NCI-H1105 treated with DMSO at 0.1 percent for 48 hours (cell line): ENCODE measurements at regions not wholly inside any gene's neighbourhood (a gene's known extent, or its start where the extent isn't known, plus 50 kb on each side); places are given as distances from the start of the nearest gene placed in this dataset.

Experiments
- DNase-seq: peaks from one replicate; lab custom pipeline; 2025; lab: John Stamatoyannopoulos, UW

DNA sequence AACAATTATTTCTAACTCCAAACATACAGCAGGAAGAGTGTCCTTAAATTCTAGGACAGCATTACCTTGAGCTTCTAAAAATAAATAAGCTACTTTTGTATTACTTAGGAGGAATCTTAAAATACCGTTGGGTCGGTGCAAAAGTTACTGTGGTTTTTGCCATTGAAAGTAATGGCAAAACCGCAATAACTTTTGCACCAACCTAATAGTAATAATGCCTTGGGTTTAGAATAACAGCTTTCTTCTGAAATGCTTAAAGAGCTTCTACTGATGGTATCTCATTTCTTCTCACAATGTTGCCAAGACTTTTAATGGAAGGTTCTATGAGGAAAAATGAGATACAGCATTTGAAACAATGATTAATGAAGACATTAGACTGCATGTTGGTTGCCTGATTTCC, 179.9 kb downstream of the SEC16B start:
- DNase-seq, result no peak

DNA sequence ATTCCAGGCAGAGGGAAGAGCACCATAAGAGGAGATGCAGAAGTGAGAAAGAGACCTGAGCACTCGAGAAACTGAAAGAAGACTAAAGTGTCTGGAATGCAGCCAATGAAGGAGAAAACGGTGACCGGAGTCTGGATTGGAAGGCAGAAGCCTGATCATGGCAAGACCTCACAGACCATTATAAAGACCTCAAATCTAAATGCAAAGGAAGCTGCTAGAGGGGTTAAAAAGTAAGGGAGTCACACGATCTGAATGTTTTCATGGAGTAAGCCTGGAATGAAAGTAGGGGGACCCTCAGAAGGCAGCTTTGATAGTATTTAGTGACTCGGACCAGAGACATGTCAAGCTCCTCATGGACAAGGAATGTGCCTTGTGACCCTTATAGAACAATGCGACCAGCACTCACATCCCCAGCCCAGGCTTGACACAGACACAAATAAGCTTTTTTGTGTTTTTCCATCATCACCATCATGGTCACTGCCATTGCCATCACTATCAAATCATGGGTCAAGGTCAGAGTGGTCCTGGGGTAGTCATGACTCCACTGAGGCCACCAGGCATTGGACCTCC, 183.6 kb downstream of the SEC16B start:
- DNase-seq, result no peak

DNA sequence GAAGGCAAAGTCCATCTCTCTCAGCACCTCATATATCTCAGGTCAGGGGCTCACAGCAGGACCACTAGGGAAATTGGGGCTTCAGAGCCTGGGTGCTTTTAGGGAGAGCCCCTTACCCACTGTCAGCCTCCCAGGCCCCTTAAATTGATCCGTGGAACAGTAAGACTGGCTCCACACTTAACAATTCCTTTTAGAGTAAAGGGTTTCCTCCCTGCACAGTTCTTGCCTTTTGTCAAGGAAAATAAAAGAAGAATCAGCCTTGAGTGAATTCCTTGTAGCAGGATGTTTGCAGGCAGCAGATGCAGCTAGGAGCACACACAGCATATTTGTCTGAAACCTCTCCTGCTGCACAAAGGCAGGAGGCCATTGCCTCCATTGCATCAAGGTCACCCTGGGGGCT, 184.9 kb downstream of the SEC16B start:
- DNase-seq, result no peak

DNA sequence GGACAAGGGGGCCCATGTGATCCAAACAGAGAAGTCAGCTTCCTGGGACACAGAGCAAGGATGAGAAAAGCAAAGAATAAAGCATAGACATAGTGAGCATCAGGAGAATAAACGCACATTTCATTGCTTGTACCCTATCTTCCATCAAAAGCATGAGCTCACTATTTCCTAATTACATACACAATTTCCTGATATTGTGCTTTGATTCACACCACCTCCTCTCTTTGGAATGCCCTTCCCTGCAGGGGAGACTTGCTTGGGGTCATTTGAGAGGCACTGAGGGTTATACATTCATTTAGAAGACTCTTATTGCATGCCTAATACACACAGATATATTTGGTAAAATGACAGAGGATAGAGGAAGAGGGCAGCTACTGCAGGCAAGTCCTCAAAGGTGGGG, 185.4 kb downstream of the SEC16B start:
- DNase-seq, result no peak

DNA sequence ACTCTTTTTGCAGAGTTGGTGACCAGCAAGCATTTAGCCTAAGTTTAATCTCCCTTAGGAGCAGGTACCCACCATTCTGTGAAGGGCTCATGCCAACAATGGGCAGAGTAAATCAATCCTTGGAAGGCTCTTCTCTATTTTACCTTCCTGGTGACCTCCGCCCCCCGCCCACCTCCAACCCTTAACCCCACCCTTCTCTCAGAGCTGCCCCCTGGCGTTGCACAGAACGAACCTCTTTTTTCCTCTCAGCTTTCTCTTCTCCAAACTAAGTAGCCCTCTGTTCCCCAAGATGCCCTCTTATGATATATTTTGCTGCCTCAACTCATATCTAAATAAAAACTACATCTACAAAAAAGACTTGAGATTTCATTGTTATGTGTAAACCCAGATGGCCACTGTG, 186.8 kb downstream of the SEC16B start:
- no peak for DNase-seq

DNA sequence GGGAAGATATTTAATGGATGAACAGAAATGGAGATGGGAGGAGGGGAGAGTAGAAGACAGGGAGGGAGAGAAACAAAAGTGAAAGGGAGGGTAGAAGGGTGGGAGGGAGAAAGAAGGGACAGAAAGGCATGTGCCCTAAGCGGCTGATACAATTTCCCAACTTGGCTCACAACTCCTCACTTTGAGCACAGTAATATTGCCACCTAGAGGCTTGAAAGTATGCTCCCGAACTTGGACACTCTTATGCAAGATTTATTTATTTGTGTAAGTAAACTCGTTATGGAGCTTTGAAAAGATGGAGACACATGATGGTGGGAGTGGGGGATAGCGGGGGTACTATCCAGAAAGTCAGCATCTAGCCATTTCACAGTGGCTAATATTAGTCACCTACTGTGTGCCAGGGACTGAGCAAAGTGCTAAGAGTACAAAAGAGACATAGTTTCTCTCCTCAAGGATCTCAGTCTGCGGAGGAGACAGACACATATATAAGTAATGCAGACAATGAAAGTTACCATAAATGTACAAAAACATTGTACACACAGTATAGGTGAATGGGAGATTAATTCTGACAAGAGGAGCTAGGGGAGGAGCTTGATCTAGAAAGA, 189.7 kb downstream of the SEC16B start:
- DNase-seq, result peak; percentile 69

DNA sequence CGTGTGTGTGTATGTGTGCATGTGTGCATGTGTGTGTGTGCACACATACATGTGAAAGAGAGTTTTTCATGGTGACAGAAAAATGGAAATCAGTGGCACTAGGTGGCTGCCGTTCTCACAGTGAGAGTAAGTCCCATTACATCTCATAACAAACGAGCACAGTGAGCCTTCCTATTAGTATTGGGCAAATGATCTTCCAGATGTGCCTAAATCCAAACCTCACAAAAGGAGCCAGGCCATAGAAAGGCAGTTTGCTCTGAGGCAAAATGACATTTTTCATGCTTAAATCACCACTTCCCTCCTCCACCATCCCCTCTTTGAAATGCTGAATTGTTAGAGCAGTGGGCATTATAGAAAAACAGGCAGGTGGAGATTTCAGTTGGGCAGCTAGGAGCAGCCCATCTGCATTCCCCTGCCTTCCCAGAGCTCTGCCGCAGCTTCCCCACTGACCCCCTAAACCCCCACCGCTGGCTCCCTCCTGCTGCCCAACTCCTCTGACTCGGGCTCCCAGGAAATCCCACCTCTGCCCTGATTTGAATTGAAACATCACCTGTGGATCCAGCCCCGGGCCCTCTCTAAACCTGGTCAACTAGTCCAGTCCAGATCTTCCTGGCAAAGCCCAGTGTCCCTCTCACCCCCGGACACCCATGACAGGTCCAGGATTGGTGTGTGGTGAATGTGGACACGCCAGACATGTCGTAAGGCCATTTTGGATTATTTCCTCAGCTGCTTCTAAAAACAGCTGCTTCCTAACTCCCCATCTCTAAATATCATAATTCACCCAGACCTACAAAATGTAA, 190.5 kb downstream of the SEC16B start:
- no peak for DNase-seq

DNA sequence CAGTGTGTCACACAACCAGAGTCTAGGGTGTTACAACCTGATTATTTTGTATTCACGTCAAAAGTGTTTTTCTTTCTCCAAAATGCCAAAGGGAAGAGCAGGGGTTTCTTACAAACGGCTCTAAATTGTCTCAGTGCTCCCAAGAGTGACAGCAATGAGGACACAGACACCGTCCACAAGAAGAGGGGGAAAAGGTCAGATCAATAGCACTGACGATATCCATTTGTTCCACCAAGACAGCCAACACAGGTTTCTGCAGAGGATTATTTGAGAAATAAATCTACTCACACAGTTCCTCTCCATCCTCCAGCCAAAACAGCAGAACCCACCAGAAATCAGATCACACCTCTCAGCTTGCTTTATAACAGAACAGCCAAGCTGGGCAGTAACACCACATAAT, 193.9 kb downstream of the SEC16B start:
- no peak for DNase-seq

DNA sequence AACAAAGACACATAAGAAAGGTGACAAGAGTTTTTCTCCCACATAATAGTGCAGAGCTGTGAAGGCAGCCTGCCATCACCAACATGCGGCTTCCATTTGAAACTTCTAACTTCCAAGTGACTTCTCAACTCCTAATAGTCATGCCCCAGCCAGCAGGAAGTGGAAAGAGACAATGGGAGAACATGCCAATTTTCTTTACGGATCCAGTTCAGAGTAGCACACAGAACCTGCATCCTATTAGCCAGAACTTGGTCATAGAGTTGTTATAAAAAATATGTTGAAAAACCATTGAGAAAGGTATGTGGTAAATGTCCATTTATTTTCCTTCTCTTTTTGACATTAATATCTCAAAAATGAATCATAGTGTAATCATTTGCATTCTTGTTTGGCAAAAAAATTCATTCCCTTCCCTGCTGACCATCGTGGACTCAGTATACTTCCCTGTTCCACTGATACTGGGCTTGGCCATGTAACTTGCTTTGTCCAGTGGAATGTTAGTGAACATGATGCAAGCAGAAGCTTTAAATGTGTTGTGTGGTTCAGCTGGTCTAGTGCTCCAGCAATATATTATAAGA, 197.4 kb downstream of the SEC16B start:
- no peak for DNase-seq

DNA sequence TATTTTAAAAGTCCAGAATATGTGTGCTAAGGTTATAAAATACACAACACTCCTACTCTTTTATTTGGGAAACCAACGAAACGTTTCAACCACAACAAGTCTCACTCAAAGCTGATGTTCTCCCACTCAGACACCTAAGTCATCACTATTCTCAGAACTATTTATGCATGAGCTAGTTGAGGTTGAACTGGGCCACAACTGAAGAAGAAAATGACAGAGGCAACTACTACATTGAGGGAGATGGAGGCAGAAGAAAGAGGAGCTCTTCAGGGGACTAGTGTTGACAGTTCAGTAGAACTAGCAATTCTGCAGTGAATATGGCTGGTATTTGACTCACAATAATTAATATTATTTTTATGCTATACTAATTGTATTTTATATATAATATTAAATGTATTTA, 198.2 kb downstream of the SEC16B start:
- no peak for DNase-seq

DNA sequence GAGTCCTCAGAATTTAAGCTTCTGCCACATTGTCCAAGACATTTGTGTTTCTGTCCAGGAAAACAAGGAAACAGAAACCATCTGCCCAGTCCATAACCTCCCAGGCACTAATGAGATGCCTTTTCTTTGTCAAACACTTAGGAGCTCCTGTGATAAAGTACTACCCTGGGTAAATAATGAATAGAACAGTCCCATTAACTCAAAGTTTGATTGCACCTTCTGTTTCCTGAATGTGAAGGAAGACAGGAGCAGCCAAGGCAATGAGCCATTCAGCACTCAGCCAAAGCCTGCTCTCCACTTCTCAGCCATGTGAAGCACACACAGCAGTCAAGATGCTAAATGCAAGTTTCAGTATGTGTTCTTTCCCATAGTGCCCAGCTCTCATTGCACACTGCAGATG, 199.8 kb downstream of the SEC16B start:
- peak; percentile 45 for DNase-seq

DNA sequence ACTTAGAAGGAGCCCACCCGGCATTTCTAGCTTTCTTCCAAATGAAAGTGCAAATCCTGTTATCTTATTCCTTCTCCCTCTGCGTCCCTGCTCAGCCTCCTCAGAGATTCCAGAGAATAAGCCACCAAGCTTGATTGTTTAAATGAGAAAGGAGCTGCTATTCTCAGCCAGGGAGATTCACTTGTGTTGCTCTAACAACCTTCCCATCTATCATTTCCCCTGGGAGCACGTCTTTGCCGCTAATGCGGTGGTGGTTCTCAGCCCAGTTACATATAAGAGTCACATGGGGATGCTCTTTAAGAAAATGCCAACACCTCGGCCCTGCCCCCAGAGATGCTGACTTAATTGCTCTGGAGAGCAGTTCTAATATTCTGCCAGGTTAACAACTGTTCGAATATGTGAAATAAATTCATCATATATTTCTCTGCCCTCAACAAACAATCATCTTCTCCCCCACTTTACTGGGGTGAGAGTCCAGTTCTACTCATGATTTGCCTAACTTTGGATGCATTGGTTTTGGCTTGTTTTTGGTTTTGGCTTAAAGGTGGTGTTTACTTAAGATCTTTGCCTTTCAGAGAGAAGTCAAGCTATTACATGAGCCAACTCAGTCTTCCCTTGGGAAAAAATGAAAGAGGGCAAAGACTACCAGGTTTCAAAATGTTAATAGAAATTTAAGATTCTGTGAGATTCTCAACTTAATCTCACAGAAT, 213.9 kb downstream of the SEC16B start:
- no peak for DNase-seq

DNA sequence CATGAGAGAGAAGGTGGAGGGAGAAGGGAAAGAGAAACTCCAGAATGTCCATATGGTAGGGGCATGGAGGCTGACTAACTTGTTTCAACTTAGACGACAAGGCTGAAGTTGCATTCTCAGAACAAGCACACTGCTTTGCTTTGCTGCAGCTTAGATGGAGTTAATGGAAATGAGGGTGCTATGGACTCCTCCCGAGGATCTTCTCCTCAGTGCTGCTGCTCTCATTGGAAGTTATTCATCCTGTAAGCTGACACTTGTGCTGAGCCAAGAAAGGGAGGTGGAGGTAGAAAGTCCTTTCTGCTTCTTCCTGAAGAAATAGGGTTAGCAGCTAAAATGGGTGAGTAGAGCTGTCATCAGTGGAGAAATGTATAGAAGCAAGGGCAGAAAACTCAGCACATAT, 215.3 kb downstream of the SEC16B start:
- no peak for DNase-seq

DNA sequence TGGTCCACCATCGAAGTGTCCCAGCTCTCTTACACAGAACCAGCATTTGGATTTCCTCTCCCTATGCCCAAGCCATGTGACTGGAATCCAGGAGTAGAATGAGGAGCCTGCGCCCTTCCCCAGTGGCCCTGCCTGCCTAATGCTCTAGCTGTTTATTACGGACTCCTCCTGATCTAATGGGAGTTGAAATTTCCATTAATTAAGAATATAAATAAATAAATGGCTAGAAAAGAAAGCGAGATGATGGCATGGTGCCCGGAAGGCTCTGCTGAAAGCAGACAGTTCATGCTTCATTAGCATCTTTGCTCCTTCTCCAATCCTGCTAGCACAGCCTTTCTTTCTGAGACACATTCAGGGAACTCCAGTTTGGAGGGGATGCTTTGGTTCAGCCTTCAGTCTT, 216.2 kb downstream of the SEC16B start:
- DNase-seq, result peak; percentile 74

DNA sequence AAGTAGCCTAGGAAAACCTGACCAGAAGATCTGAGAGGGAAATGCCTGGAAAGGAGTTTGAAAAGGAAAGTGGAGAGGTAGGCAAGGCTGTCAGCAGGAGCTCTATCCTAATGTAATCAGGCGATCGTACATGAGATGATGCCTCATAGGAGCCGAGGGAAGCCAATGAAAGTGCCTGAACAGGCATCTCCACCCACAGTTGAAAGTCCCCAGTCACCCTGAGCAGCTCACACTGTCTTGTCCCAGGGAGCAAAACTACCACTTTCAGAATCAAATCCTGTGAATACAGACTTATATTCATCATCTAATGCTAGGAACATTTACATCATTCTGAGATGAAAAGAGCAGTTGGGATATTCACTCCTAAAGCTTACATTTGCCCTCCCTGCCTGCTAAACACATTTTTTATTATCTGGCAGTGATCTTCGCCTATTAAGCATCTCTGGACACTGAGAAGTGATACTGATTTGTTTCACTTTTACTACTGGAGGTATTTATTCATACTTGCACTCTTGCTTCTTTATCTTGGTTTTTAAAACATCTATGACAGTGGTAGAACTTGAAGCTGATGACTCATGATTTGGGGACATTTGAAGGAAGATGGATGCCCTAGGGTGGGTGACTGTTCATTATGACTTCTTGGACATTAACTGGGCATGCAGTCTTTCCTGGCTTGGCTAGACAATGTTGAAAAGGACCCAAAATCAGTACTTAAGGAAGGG, 221.6 kb downstream of the SEC16B start:
- DNase-seq, result no peak

DNA sequence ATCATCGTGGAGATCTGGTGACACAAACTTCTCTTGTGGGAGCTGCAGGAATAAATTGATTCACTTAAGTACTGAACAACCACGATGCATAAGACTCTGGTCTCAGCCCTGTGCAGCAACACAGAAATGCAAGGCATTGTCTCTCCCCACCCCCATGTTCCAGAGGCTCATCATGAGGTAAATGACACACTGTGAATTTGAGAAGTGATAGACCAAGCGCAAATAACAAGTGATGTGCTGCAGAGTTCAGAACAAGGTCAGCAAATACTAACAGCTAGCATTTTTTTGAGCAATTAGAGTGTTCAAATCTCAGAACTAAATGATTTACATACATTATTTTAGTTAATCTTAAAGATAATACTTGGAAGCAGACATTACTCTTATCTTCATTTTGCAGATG, 223.7 kb downstream of the SEC16B start:
- DNase-seq, result no peak

DNA sequence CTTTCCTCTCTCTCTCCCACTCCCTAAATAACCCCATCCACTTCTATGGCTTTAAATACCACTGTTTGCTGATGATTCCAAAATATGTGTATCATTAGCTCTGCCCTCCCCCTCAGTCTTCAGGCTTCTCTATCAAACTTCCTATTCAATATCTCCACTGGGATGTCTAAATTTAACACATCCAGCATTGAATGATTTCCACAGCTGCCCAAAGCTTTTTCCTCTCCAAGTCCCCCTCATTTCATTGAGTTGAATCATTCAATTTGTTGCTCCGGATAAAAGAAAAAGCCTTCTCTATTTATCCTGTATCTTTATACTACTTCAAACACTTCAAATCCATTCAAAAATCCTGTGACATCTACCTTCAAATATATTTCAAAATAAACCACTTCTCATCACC, 225.0 kb downstream of the SEC16B start:
- no peak for DNase-seq

DNA sequence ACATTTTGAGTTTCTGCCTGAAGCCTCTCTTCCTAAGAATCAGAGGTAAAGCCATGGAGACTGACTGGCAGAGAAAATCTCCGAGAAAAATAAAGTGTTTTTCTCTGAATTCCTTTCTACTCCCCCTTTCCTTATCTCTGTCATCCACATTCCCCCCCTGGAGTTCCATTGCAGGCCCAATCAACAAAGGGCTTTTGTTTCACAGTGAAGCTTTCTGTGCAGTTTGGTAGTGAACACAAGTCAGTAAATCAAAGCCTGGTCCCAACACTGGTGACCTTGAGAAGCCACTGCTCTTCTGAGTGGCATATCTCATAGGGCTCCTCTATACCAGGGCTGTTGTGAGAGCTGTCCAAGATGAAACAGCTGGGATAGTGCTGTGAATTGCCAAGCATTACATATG, 228.4 kb downstream of the SEC16B start:
- DNase-seq, result no peak

DNA sequence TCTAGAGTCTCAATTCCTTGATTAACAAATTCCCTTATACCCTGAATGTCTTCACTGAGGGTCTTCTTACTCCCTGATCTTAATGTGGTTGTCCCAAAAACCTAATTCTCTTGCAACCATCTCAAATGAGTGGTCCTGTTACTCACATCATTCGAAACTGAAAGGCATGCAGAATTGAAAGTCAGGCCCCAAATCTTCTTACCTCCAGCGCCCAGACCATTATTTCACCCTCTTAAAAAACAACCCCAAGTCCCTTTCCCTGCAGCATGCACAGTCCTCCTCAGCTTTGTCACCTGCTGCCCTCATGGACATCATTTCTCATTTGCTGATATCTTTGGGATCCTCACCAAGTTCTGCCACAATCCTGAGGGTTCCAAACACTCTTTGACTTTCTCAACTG, 230.1 kb downstream of the SEC16B start:
- no peak for DNase-seq

DNA sequence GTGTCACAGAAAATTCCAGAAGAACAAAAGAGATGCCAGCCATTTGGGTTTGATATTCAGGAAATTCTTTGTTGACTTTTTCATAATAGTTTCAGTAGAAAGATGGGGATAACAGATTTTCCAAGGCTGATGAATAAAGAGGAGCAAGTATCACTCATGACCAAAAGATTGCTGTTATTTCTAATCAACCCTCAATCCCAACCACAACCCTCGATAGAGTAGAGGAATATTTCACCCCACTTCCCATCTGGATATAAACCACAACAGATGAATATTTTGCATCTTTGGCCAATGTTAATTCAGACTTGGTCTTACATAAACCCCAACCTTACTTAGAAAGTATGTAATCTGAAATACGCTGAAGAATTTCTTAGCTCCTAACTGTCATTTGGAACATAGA, 232.4 kb downstream of the SEC16B start:
- DNase-seq, result no peak

DNA sequence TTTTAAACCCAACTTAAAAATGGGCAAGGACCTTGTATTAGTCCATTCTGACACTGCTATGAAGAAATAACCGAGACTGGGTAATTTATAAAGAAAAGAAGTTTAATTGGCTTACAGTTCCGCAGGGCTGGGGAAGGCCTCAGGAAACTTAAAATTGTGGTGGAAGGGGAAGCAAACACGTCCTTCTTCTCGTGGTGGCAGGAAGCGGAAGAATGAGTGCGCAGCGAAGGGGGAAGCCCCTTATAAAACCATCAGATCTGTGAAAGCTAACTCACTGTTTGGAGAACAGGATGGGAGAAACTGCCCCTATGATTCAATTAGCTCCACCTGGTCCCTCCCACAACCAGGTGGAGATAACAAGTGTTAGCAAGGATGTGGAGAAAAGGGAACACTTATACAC, 237.7 kb downstream of the SEC16B start:
- no peak for DNase-seq

DNA sequence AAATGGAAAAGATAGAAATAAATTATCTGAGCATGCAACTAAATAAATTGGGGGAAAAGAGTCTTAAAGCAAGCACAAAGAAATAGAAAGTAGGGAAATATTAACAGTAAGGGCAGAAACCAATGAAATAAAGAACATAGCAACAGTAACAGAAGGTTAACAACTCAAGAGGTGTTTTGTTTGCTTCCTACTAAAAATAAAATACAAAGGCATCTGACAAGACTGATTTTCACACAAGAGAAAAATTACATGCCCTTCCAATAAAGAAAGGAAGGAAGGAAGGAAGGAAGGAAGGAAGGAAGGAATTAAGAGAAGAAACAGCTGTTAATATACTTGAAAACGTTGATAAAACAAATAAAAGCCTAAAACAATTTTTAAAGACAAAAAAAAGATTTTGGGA, 240.2 kb downstream of the SEC16B start:
- DNase-seq, result no peak
